Heart left ventricle (tissue), 16 donors: ENCODE measurements at regions not wholly inside any gene's neighbourhood (a gene's known extent, or its start where the extent isn't known, plus 50 kb on each side); places are given as distances from the start of the nearest gene placed in this dataset.

ENCODE experiments used
- ATAC-seq, 4 donors: fragments of 200-7000 bp; cut with Tn5 transposase; one replicate each; pipeline ENCODE4 v1.9.1; 2020 to 2022; ENCODE audit warnings: moderate library complexity in 4 of 4, mild to moderate bottlenecking in 3 of 4, moderate number of reproducible peaks in 1 of 4
- DNase-seq, 5 donors: peaks; one replicate each; pipeline ENCODE4 v3.0.0-alpha.2; 2020
- H3K27ac ChIP-seq, 12 donors: fragments of 200-600 bp; sonication (generic) in 4 of 12; one replicate each; pipeline versions ENCODE4 v1.5.0 to v1.8.0; 2016 to 2022; ENCODE audit warnings: mild to moderate bottlenecking in 2 of 12
- H3K27me3 ChIP-seq, 9 donors: fragments of 200-600 bp; sonication (generic) in 2 of 9; one replicate each; pipeline versions ENCODE4 v1.5.1 to v1.8.0; 2016 to 2022; ENCODE audit warnings: mild to moderate bottlenecking in 3 of 9
- H3K36me3 ChIP-seq, 9 donors: fragments of 200-600 bp; sonication (generic) in 2 of 9; one replicate each; pipeline versions ENCODE4 v1.5.0 to v1.8.0; 2018 to 2022; ENCODE audit warnings: mild to moderate bottlenecking in 2 of 9
- H3K4me1 ChIP-seq, 12 donors: fragments of 200-600 bp; sonication (generic) in 4 of 12; one replicate each; pipeline versions ENCODE4 v1.5.0 to v1.8.0; 2016 to 2022; ENCODE audit warnings: mild to moderate bottlenecking in 3 of 12
- H3K4me3 ChIP-seq, 12 donors: fragments of 200-600 bp; sonication (generic) in 4 of 12; one replicate each; pipeline versions ENCODE4 v1.5.0 to v1.8.0; 2017 to 2022; ENCODE audit warnings: mild to moderate bottlenecking in 9 of 12, moderate library complexity in 4 of 12
- H3K9me3 ChIP-seq, 12 donors: fragments of 200-600 bp; sonication (generic) in 4 of 12; one replicate each; pipeline versions ENCODE4 v1.5.0 to v1.8.0; 2016 to 2022; ENCODE audit warnings: mild to moderate bottlenecking in 1 of 12
- CTCF ChIP-seq, 12 donors: fragments of 200-600 bp; sonication (generic) in 4 of 12; IDR thresholded peaks; one replicate each; pipeline versions ENCODE4 v1.5.0 to v1.8.0; 2018 to 2022; ENCODE audit warnings: antibody characterized with exemption in 12 of 12, mild to moderate bottlenecking in 5 of 12
- POLR2A ChIP-seq, 2 donors: fragments of 450-650 bp; IDR thresholded peaks; one replicate each; pipeline ENCODE4 v1.6.1; 2017; ENCODE audit warnings: antibody characterized with exemption in 2 of 2, mild to moderate bottlenecking in 2 of 2, moderate library complexity in 2 of 2
- WGBS, 4 donors: extraction: QIAGEN DNeasy Blood & Tissue Kit in 2 of 4; methylation state at CpG; one replicate each; pipeline versions ENCODE4 v1.1.5 to v1.1.7; 2013 to 2018; 5-methylcytosine and 5-hydroxymethylcytosine counted together
- intact Hi-C, 10 donors: fragments of 100-400 bp; cut with DNase I; formaldehyde crosslinking; loops; one replicate each; pipeline versions ENCODE4 v1.11.1 to v1.14.2; 2022
- donor health status: ischemic (EF 13 %, LVEDD 7.1; RV severe dilation, severe dysfunction).
- donor health status: healthy with polysubstance abuse.
- donor health status: DM: no; HTN: yes; CAD: no.
- donor health status: DM: no; HTN: no; CAD: no.
- donor health status: ischemic (EF 25% LVEDD 6.9; RV normal size, moderate dysfunction).
- donor health status: ischemic (EF 25% LVEDD 5.7; RV mildly dilated, moderate dysfunction).
- donor health status: healthy.
- donor health status: DM: yes; HTN: yes; CAD: no.
- donor health status: ischemic (EF 35%, LVEDD 5.7; RV mildly dilated, moderate dysfunction).
- donor health status: nonischemic (EF 11% LVEDD 7.7; RV severe dilation, severe dysfunction).
- donor health status: DM: yes; HTN: yes; CAD: no.
- donor health status: PGD.
- donor health status: ischemic (EF 29% LVEDD 5.4; RV normal size, mild dysfunction).
- donor health status: nonischemic (EF 23%, LVEDD 6.1; RV moderate dilation, normal function).

GRCh38 chr6:25018568-25018954, 82.8 kb upstream of the RIPOR2 start:
- Histone ChIP-seq H3K4me3 (no peak overlapping the region), H3K27ac (no peak overlapping the region), H3K9me3 (no peaks in the 10 kb centered on the region), H3K27me3 (peaks cover 0 to 5% (median 0%) of the 10 kb centered on the region in 9 donors), H3K4me1 (peaks cover 0 to 40% (median 3%) of the 10 kb centered on the region in 12 donors), H3K36me3 (no peaks in the 10 kb centered on the region)
- intact Hi-C loops, result no loop called here
- ATAC-seq (no peak), DNase-seq (no peak)
- TF ChIP-seq CTCF (IDR thresholded peaks at IDR 0.05) (no peak), POLR2A (IDR thresholded peaks at IDR 0.05) (no peak)
- 78 to 83% (median 81%) methylated on average over 4 of the region's 4 CpGs for WGBS, 4 donors

- peaks cover 0 to 20% (median 0%) of the 10 kb centered on the region in 12 donors for H3K4me1 ChIP-seq
- H3K36me3 ChIP-seq, result no peaks in the 10 kb centered on the region
- H3K9me3 ChIP-seq, result no peaks in the 10 kb centered on the region
- H3K4me3 ChIP-seq, result no peak overlapping the region
- H3K27ac ChIP-seq, result no peak overlapping the region
- DNase-seq, result no peak
- TF ChIP-seq CTCF (IDR thresholded peaks at IDR 0.05) (no peak), POLR2A (IDR thresholded peaks at IDR 0.05) (no peak)
- 83 to 89% (median 87%) methylated on average over 3 of the region's 3 CpGs for WGBS, 4 donors
- H3K27me3 ChIP-seq, result peaks cover 0 to 5% (median 0%) of the 10 kb centered on the region in 9 donors
- intact Hi-C loops, result no loop called here
- ATAC-seq, result no peak
Measured at GRCh38 chr6:25022140-25022553, 86.4 kb upstream of the RIPOR2 start.

DNA sequence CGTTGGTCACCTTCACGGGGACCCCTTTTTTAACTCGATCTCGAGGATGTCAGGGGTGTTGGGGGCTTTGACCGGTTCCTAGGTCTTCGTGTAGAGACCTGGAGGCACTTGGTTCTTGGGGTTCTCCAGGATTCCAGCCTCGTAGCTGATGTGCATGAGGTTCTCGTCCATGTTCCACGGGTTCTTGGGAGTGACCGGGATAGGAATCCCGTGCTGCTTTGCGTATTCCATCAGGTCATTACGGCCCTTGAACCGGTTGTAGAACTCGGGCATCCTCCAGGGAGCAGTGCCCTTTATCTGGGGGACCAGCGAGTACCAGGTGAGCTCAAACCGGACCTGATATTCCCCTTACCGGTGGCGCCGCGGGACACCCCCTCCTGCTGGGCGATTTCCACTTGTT, 88.0 kb upstream of the RIPOR2 start:
- Histone ChIP-seq H3K4me3 (no peak overlapping the region), H3K9me3 (no peaks in the 10 kb centered on the region), H3K4me1 (peaks cover 0 to 8% (median 0%) of the 10 kb centered on the region in 12 donors), H3K27me3 (peaks cover 0 to under 1% (median 0%) of the 10 kb centered on the region in 9 donors), H3K27ac (no peak overlapping the region), H3K36me3 (no peaks in the 10 kb centered on the region)
- 94 to 98% (median 96%) methylated on average over 22 of the region's 22 CpGs for WGBS, 4 donors
- ATAC-seq (no peak), DNase-seq (no peak)
- TF ChIP-seq POLR2A (IDR thresholded peaks at IDR 0.05), result no peak
- TF ChIP-seq CTCF (IDR thresholded peaks at IDR 0.05), result no peak
- intact Hi-C loops, result no loop called here

DNA sequence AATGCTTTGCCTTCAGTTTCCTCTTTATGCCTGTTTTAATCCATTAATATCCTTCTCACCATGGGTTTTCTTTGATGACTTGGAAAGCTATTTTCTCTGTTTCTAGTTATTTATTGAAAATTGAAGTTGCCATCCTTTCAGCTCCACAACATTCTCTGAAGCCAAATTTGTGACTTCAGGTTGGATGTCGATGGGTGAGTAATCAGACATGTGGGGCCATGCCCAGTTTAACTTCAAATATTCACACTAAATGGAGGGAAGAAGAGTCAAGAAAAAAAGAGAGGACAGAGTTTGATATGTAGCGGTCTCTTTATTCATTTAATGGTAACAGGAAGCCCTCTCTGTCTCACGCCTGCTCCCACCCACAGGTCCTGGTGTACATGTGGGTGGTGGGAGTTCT, 89.1 kb upstream of the RIPOR2 start:
- Histone ChIP-seq H3K9me3 (no peaks in the 10 kb centered on the region), H3K36me3 (no peaks in the 10 kb centered on the region), H3K4me1 (peaks cover 0 to 8% (median 0%) of the 10 kb centered on the region in 12 donors), H3K27me3 (no peaks in the 10 kb centered on the region), H3K4me3 (no peak overlapping the region), H3K27ac (no peak overlapping the region)
- DNase-seq, result no peak
- TF ChIP-seq POLR2A (IDR thresholded peaks at IDR 0.05), result no peak
- TF ChIP-seq CTCF (IDR thresholded peaks at IDR 0.05), result no peak
- intact Hi-C loops, result no loop called here
- ATAC-seq, result no peak
- 64 to 98% (median 84%) methylated on average over 3 of the region's 3 CpGs for WGBS, 4 donors
